HEK293T (cell line): ENCODE measurements at regions not wholly inside any gene's neighbourhood (a gene's known extent, or its start where the extent isn't known, plus 50 kb on each side); places are given as distances from the start of the nearest gene placed in this dataset.

Source experiments
- CTCF ChIA-PET: fragments of 350-600 bp; formaldehyde crosslinking; extraction: SDS; loops from one replicate; lab custom pipeline; 2021; ENCODE audit warnings: antibody characterized with exemption, inconsistent platforms; lab: Yijun Ruan, JAX
- POLR2A ChIA-PET: fragments of 350-600 bp; formaldehyde crosslinking; extraction: SDS; loops from one replicate; lab custom pipeline; 2020; ENCODE audit warnings: antibody characterized with exemption, inconsistent platforms; lab: Yijun Ruan, JAX
- DNase-seq: peaks from one replicate; pipeline ENCODE4 v3.0.0; 2012; ENCODE audit warnings: mixed read lengths; ENCODE audit errors: extremely low spot score
- ARNT ChIP-seq: fragments of 450-650 bp; IDR thresholded peaks from 2 replicates; pipeline ENCODE4 v1.6.1; 2017; ENCODE audit warnings: mild to moderate bottlenecking
- BHLHE40 ChIP-seq: fragments of 450-650 bp; IDR thresholded peaks from 2 replicates; pipeline ENCODE4 v1.6.1; 2016; ENCODE audit warnings: mild to moderate bottlenecking, moderate library complexity, borderline replicate concordance
- CTBP1 ChIP-seq: fragments of 450-650 bp; IDR thresholded peaks from 2 replicates; pipeline ENCODE4 v1.6.1; 2016; ENCODE audit warnings: borderline replicate concordance
- ELF4 ChIP-seq: fragments of 450-650 bp; IDR thresholded peaks from 2 replicates; pipeline ENCODE4 v1.6.1; 2017; ENCODE audit warnings: antibody characterized with exemption
- FOXA1 ChIP-seq: fragments of 450-650 bp; IDR thresholded peaks from 2 replicates; pipeline ENCODE4 v1.6.1; 2016; ENCODE audit warnings: mild to moderate bottlenecking
- FOXK2 ChIP-seq: fragments of 450-650 bp; IDR thresholded peaks from 2 replicates; pipeline ENCODE4 v1.6.1; 2016; ENCODE audit warnings: mild to moderate bottlenecking
- FOXM1 ChIP-seq: fragments of 450-650 bp; IDR thresholded peaks from 2 replicates; pipeline ENCODE4 v1.6.1; 2017; ENCODE audit warnings: mild to moderate bottlenecking, borderline replicate concordance
- HDGF ChIP-seq: fragments of 450-650 bp; IDR thresholded peaks from 2 replicates; pipeline ENCODE4 v1.6.1; 2017; ENCODE audit warnings: antibody characterized with exemption, borderline replicate concordance
- L3MBTL2 ChIP-seq: fragments of 450-650 bp; conservative IDR thresholded peaks from 2 replicates; pipeline ENCODE4 v1.6.1; 2016; ENCODE audit warnings: mild to moderate bottlenecking
- LEF1 ChIP-seq: fragments of 450-650 bp; IDR thresholded peaks from 2 replicates; pipeline ENCODE4 v1.6.1; 2017; ENCODE audit warnings: mild to moderate bottlenecking, borderline replicate concordance
- NFRKB ChIP-seq: fragments of 450-650 bp; IDR thresholded peaks from 2 replicates; pipeline ENCODE4 v1.6.1; 2016; ENCODE audit warnings: mild to moderate bottlenecking, moderate library complexity
- SP1 ChIP-seq: fragments of 450-650 bp; IDR thresholded peaks from 2 replicates; pipeline ENCODE4 v1.6.1; 2017
- SUZ12 ChIP-seq: fragments of 450-650 bp; IDR thresholded peaks from 2 replicates; pipeline ENCODE4 v1.6.1; 2016; ENCODE audit warnings: mild to moderate bottlenecking
- TARDBP ChIP-seq: fragments of 450-650 bp; IDR thresholded peaks from 2 replicates; pipeline ENCODE4 v1.6.1; 2016
- ZNF384 ChIP-seq: fragments of 450-650 bp; IDR thresholded peaks from 2 replicates; pipeline ENCODE4 v1.6.1; 2016
- TF ChIP-seq, protein P1 (sequence below): fragments of 450-650 bp; IDR thresholded peaks from 2 replicates; pipeline ENCODE4 v1.6.1; 2016

DNA sequence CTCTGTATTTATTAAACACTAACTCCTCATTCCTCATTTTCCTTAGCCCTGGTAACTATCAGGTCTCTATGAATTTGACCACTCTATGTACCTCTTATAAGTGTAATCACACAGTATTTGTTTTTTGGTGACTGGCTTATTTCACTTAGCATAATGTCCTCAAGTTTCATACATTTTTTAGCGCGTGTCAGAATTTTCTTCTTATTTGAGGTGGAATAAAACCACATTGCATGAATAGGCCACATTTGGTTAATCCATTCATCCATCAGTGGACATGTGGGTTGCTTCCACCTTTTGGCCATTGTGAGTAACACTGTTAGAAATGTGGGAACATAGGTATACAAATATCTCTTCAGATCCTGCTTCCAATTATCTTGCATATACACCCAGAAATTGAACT, 341.2 kb upstream of the BOD1L1 start:
- ChIA-PET POLR2A (no interaction called here), CTCF (no interaction called here)
- DNase-seq = no peak
- TF ChIP-seq, protein P1, sequence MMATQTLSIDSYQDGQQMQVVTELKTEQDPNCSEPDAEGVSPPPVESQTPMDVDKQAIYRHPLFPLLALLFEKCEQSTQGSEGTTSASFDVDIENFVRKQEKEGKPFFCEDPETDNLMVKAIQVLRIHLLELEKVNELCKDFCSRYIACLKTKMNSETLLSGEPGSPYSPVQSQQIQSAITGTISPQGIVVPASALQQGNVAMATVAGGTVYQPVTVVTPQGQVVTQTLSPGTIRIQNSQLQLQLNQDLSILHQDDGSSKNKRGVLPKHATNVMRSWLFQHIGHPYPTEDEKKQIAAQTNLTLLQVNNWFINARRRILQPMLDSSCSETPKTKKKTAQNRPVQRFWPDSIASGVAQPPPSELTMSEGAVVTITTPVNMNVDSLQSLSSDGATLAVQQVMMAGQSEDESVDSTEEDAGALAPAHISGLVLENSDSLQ = no peak
- TF ChIP-seq HDGF (no peak), ELF4 (no peak), ARNT (no peak), TARDBP (no peak), CTBP1 (no peak), FOXA1 (no peak), FOXK2 (no peak), SP1 (no peak), SUZ12 (no peak), FOXM1 (no peak)

DNA sequence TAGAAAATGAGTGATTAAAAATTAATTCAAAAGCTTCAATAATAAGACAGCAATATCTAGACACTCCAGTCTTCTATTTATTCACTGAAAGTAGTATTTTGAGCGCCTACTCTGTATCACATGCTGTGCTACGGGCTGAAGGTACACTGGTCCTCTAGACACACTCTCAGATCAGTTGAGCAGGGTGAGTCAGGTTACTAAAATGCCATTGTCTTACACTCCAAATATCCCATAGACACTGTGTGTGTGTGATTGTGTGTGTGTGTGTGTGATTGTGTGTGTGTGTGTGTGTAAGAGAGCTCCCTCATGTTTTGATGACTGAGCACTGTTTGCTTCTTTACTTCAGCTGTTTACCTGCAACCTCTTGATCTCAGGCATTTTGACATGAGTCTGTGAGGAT, 342.8 kb upstream of the BOD1L1 start:
- ChIA-PET CTCF (no interaction called here), POLR2A (no interaction called here)
- DNase-seq = no peak
- no peak for TF ChIP-seq CTBP1
- TF ChIP-seq FOXA1 = no peak
- TF ChIP-seq ZNF384 = no peak
- TF ChIP-seq FOXM1 = no peak
- TF ChIP-seq L3MBTL2 = no peak
- TF ChIP-seq, protein P1 = no peak
- TF ChIP-seq ARNT = no peak
- TF ChIP-seq SUZ12 = no peak
- no peak for TF ChIP-seq TARDBP
- no peak for TF ChIP-seq BHLHE40
- no peak for TF ChIP-seq NFRKB
- TF ChIP-seq ELF4 = no peak

DNA sequence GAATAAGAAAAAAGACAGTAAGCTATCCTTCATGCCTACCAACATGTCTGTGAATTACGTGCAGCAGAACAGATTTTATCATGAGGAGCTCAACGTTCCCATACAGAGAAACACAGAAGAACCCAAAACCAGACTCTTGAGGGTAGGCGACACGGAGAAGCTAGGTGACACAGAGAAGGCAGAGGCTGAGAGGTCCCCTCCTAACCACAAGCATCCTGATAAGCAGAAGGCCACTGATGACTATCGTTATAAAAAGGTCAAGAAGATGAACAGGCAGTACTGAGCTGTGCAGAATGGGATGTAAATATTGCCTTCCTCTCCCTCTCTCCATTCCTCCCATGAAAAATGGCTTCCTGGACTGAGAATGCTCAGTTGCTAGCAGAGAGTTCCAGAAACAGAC, 350.2 kb upstream of the BOD1L1 start:
- TF ChIP-seq HDGF = no peak
- TF ChIP-seq BHLHE40 = no peak
- no peak for TF ChIP-seq SUZ12
- no peak for TF ChIP-seq TARDBP
- no peak for TF ChIP-seq NFRKB
- TF ChIP-seq L3MBTL2 = no peak
- TF ChIP-seq, protein P1 = no peak
- TF ChIP-seq SP1 = no peak
- no peak for TF ChIP-seq ZNF384
- no peak for TF ChIP-seq LEF1
- no peak for TF ChIP-seq FOXM1
- TF ChIP-seq ELF4 = no peak
- TF ChIP-seq CTBP1 = no peak
- no peak for TF ChIP-seq FOXK2
- TF ChIP-seq FOXA1 = no peak
- no peak for TF ChIP-seq ARNT
- POLR2A ChIA-PET = no interaction called here
- DNase-seq = no peak
- CTCF ChIA-PET = no interaction called here

DNA sequence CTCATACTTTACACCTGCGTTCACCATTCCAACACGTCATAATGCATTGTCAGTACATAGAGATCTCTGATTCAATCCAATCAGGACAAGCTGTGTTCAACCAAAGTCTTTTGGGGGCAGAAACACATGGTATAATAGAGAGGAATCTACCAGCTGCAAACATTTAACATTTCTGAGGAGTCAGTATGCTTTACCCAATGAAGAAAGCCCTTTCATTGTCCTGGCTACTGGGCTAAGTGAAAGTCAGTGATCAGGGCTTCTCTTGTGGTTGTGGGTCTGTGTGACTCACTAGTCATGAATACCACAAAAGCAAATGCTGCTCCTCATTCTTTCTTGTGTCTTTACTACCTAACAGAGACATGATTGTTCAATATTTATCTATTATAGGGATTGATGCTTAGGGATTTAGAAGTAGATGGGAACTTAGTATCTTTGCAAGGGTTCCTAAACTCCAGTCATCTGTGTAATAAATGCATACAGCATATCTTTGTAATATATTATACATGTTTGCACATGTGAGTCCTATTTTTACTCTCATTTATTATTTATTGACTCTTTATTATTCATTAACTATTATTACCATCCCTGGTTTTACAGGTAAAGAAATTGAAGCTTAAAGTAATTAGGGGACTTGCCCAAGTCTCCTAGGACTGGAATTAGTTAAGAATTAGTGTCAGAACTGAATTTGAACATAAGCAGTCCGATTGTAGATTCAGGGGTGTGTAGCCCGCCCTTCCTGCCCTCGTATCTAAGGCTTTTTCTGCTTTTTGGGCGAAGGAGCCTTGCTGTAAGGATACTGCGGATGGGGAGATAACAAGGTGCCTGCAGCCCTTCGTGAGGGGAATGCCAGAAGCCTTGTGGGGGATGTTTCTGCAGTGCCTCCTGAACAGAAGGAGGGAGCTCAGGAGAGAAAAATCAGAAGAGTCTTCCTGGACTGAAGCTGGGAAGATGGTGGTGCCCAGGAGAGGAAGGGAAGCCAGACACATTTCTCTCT, 353.1 kb upstream of the BOD1L1 start:
- CTCF ChIA-PET = no interaction called here
- no peak for DNase-seq
- POLR2A ChIA-PET = no interaction called here
- TF ChIP-seq FOXK2 = no peak
- TF ChIP-seq FOXA1 = no peak
- no peak for TF ChIP-seq L3MBTL2
- no peak for TF ChIP-seq FOXM1
- TF ChIP-seq NFRKB = no peak
- TF ChIP-seq ELF4 = no peak
- no peak for TF ChIP-seq HDGF
- no peak for TF ChIP-seq BHLHE40
- TF ChIP-seq, protein P1 = no peak
- TF ChIP-seq ARNT = no peak
- no peak for TF ChIP-seq SUZ12
- no peak for TF ChIP-seq ZNF384
- TF ChIP-seq SP1 = no peak
- TF ChIP-seq TARDBP = no peak
- no peak for TF ChIP-seq CTBP1
- TF ChIP-seq LEF1 = no peak

DNA sequence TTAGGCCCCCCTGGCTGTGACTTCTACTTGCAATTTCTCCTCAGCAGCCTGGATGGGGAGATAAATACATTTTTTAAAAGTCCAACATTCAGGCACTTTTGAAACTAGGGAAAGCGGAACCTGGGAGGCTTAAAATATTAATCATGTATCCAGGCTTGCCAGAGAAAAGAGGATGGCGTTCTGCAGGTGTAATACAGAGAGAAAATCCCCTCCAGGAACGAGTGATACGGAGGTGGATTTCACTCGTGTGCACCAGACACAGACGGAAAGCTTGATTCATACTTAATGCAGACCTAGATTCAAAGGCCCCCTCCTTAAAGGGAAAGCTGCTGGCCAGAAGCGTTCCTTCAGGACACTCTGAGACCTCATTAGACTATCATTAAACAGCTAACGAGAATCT, 354.0 kb upstream of the BOD1L1 start:
- TF ChIP-seq BHLHE40 (no peak), NFRKB (no peak), ZNF384 (no peak), ELF4 (no peak), FOXA1 (no peak), SP1 (no peak), FOXK2 (no peak), LEF1 (no peak), ARNT (no peak), FOXM1 (no peak), HDGF (no peak), CTBP1 (no peak), SUZ12 (no peak), L3MBTL2 (no peak)
- TF ChIP-seq, protein P1 = no peak
- ChIA-PET CTCF (no interaction called here), POLR2A (no interaction called here)
- no peak for DNase-seq
